ENCODE measurements at regions not wholly inside any gene's neighbourhood (a gene's known extent, or its start where the extent isn't known, plus 50 kb on each side); places are given as distances from the start of the nearest gene placed in this dataset.

GRCh38 chr1:214928574-214928973 lies 154.0 kb upstream of the KCNK2 start:
- DNase-seq (ENCODE audit: low spot score), result no peak

- no peak for DNase-seq (ENCODE audit: low spot score)
Observed at GRCh38 chr1:214933375-214933774, 149.2 kb upstream of the KCNK2 start.

DNA sequence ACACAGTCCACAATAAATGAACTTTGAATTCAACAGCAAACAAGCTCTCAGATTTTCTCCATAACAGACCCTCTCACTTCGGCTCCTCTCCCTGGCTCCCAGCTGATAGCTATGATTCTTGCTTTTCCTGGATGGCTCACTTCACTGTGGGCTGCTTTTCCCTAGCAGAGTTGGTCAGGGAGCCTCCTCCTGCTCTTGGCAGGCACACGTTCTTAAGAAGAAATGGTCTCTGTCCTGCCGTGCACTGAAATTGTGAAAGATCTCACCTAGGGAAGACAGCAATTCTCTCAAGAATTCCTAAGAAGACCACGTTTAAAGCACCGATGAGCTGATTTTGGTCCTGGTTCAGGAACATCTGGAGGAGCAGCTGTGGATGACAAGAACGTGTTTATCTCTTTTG lies 148.5 kb upstream of the KCNK2 start:
- DNase-seq (ENCODE audit: low spot score), result no peak

- DNase-seq (ENCODE audit: low spot score), result no peak
Observed at GRCh38 chr1:214935258-214935657, 147.3 kb upstream of the KCNK2 start.

GRCh38 chr1:214939180-214939579 lies 143.4 kb upstream of the KCNK2 start:
- DNase-seq (ENCODE audit: low spot score), result no peak

GRCh38 chr1:214941061-214941460 lies 141.5 kb upstream of the KCNK2 start:
- DNase-seq (ENCODE audit: low spot score), result no peak

- DNase-seq (ENCODE audit: low spot score), result no peak
Observed at GRCh38 chr1:214943054-214943453, 139.5 kb upstream of the KCNK2 start.

DNA sequence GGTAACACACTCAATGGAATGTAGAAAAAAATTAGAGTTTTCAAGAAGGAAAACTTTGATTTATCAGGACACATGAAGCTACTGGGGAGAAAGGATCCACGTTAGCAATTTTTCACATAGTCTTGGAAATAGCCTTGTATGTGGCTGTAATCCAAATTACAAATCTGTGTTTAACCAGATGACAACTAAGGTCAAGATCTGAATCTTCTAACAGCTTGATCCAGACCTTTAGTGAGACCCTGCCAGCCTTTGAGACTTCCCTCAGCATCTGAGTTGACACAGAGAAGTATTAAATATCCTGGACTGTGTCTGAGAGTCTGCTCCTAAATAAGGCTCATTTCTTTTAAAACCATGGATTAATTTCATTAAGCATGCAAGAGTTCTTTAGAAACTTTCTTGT lies 135.9 kb upstream of the KCNK2 start:
- no peak for DNase-seq (ENCODE audit: low spot score)

DNA sequence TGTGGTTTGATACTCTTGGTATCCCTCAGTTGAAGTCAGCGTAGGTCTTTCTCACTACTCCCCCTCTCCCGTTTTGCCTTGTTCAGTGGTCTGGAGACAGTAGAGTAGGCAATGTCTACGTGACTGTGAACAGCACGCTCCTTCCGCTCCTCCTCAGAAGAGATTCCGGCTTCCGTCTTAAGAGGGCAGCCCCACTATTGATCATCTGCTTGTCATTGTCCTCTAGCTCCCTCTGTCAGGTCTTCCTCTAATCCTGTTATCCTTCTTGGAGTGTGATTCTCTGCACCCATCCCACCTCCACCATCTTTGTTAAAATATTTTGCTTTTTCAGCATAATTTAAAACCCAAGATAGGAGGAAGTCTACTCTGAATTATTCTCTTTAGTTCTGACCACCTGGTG lies 129.9 kb upstream of the KCNK2 start:
- DNase-seq (ENCODE audit: low spot score), result no peak

- no peak for DNase-seq (ENCODE audit: low spot score)
Observed at GRCh38 chr1:214953901-214954616, 128.5 kb upstream of the KCNK2 start.

- no peak for DNase-seq (ENCODE audit: low spot score)
Observed at GRCh38 chr1:214954617-214954949, 128.0 kb upstream of the KCNK2 start.

DNA sequence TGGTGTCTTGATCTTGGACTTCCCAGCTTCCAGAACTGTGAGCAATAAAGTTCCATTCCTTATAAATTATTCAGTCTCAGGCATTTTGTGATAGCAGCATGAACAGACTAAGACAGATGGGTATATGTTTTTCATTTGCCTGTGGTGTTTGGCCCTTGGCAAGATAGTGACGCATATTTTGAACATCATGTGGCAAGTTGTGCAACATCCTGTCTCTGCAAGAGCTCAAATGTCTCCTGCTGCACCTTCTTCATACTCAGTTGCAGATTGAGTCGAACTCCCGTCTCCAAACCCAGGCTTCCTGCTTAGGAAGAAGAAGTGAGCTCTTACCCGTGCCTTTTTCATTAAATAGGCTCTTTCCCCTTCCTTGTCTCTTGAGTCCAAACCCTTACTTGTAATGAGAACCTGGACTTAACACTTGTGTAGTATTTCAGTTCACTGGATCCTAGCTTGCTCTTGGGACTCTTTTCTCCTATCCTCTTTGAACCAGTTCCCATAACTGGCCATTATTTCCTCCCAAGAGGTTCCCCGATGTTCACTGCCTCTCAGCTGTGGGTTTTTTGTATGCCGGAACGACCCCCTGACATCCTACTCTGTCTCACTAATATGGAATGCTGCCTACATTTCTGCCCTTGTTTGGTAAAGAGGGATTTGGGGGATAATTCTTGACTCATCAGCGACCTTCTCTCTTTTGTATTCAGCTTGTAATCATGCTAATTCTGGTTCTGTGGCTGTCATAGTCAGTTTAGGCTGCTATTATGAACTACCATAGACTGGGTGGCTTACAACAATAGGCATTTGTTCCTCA lies 125.0 kb upstream of the KCNK2 start:
- no peak for DNase-seq (ENCODE audit: low spot score)

DNA sequence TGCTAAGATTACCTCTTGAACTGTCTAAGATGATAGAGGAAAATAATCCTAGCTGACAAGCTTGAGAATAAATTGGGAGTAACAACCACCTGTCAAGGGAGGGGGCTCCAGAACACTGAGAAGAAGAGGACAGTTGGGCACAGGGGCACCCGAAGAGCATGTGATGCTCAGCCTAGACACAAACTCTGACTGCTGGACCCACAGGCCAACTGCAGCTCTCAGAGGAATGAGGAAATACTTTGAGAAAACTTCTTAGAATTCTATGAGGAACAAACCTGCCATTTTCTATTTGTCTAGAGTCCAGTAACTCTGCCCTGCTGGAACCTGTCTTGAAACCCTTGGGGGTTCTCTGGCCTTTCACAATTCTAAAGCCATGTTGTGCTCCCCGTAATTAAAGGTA lies 124.1 kb upstream of the KCNK2 start:
- DNase-seq (ENCODE audit: low spot score), result no peak

DNA sequence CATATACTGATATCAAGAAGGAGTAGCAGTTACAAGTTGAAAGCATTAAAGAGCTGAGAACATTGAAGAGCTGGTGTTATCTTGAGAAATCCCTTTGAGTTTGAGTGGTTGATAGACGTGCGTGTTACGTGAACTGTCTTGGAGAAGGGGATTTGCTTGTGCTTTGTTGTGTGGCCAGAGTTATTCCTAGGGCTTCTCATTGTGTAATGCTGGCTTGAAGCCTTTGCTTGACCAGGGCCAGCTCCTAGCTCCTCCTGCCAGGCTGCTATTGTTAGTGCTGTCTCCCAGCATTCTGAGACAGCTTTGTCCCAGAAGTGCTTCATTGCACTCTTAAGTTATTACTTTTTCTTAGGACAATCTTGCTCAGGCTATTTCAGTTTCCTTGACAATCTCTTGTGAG lies 116.2 kb upstream of the KCNK2 start:
- no peak for DNase-seq (ENCODE audit: low spot score)

- no peak for DNase-seq (ENCODE audit: low spot score)
Observed at GRCh38 chr1:214967865-214968575, 114.5 kb upstream of the KCNK2 start.

GRCh38 chr1:214970016-214970415 lies 112.5 kb upstream of the KCNK2 start:
- no peak for DNase-seq (ENCODE audit: low spot score)

DNA sequence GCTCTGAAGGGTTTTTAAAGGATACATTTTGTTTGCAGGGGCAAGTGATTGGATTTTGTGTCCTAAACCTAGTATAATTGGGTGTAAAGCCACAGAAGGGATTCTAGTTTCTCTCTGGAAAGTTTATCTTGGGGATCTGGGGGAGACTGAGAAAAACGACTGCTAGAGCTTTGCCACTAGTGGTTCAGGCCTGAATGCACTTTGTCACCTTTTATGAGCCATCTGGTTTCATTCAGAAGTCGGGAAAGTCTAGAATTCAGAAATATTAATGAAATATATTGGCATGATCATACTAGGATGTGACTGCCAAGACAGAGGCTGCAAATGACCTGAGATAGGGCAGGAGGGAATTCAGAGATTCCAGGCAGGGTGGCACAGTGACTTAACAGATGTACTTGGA lies 111.5 kb upstream of the KCNK2 start:
- no peak for DNase-seq (ENCODE audit: low spot score)

- DNase-seq (ENCODE audit: low spot score), result no peak
Observed at GRCh38 chr1:214974002-214974401, 108.5 kb upstream of the KCNK2 start.

DNA sequence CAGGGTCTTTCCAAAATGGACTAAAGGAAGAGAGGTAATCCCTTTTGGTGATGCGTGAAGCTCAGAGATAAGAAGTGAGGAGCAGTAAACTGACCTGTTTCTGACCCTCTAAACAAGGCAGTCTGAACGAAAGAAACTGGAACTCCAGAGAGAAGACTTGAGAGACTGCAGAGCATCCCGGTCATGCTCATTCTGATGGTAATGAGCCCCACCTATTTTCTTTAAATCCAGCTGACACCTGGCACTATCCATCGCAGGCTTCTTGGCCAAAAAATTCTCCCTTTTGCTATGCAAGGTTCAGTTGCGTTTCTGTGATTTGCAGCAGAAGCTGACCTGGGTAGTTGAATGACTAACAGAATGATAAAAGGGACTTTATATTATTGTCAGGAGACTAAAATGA lies 105.9 kb upstream of the KCNK2 start:
- DNase-seq (ENCODE audit: low spot score), result no peak

DNA sequence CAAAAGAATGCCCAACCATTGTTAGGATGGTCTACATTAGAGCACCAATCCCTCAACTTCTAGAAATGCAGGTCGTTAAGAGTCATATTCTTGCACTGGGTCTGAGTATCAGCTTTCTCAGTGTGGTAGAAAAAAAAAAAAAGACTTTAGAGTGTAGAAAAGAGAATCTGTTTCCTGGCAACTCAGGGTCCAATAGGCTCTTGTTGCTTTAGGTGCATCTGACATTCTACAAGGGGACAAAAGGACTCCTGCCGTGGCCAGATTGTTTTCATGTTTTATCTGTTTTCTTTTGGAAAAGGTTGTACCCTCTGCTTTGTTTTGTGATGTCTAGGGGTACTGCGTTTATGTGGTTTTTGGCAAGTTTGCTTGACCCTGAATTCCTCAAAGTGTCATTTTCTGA lies 105.4 kb upstream of the KCNK2 start:
- DNase-seq (ENCODE audit: low spot score), result no peak

DNA sequence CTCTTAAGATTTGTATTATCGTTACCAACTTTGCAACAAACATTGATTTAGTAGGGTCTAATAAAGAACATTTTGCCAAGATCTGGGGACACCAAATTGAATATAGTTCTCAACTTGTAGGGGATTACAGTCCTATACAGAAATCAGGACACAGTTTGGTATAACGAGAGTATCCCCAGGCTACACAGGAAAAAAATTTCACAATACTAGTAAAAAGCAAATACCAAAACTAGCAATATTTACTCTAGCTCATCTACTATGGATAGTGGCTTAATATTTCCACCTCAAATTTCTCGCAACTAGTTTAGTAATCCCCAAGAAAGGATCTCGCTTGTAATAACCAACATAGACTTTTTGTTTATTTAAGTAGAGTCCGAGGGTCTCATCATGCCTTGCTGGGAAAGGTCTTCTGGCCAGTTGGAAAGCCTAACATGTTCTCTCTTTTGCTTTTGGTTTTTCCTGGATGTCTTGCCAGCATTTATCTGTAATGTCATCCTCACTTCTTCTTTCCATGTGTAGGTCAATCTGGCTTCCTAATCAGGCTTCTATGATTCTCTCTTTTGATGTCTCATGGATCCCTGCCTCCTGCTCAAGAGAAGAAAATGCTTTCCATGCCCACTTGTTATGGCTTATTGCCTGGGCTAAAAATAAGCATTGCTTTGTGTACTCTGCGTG lies 104.7 kb upstream of the KCNK2 start:
- DNase-seq (ENCODE audit: low spot score), result no peak

- DNase-seq (ENCODE audit: low spot score), result no peak
Observed at GRCh38 chr1:214979191-214979590, 103.3 kb upstream of the KCNK2 start.

DNA sequence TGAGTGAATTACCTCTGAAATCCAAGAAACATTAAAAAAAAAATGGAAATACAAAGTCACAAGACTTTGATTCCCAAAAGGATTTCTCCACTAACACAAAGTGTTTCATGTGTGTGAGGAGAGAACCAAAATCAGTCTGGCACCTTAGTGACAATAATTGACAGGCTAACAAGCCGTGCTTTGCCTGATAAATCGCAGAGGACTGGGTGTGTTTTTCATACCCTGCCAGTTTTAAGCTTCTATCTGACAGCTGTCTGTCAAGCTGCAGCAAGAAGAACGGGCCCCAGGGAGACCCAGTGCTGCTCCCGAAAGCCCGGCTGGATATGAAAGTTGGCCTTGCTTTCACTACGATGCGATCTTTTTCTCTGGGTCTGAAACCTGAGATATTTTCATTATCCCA lies 101.6 kb upstream of the KCNK2 start:
- no peak for DNase-seq (ENCODE audit: low spot score)

All from putamen (tissue), 1 donor.